ENCODE measurements at regions not wholly inside any gene's neighbourhood (a gene's known extent, or its start where the extent isn't known, plus 50 kb on each side); places are given as distances from the start of the nearest gene placed in this dataset.

- TF ChIP-seq POLR2AphosphoS5 (IDR thresholded peaks at IDR 0.05; ENCODE audit: low read depth, low read length) (no peak), POLR2A (IDR thresholded peaks at IDR 0.05; ENCODE audit: low read depth, low read length) (no peak)
Measured at GRCh38 chr3:197423376-197423775, 125.0 kb upstream of the DLG1 start.
